OCI-LY1 (cell line): ENCODE measurements at regions not wholly inside any gene's neighbourhood (a gene's known extent, or its start where the extent isn't known, plus 50 kb on each side); places are given as distances from the start of the nearest gene placed in this dataset.

Source experiments
- H2AFZ ChIP-seq: fragments of 200-600 bp; sonication (generic), shearing (Covaris generic); 2 replicates; pipeline ENCODE4 v1.6.0; 2014; ENCODE audit warnings: antibody characterized with exemption, mild to moderate bottlenecking, low read length
- H3F3A ChIP-seq: fragments of 200-600 bp; sonication (generic), shearing (Covaris generic); 2 replicates; pipeline ENCODE4 v1.6.0; 2014; ENCODE audit warnings: mild to moderate bottlenecking, antibody characterized with exemption, low read length, moderate library complexity; ENCODE audit not compliant: insufficient read depth
- H3K27ac ChIP-seq: fragments of 200-600 bp; sonication (generic); 2 replicates; pipeline ENCODE4 v1.5.1; 2014; ENCODE audit warnings: low read length, mixed run types, mild to moderate bottlenecking, low read depth; ENCODE audit not compliant: poor library complexity, severe bottlenecking
- H3K27me3 ChIP-seq: fragments of 200-600 bp; sonication (generic); 2 replicates; pipeline ENCODE4 v1.6.0; 2014; ENCODE audit warnings: antibody characterized with exemption, mild to moderate bottlenecking, low read length, moderate library complexity; ENCODE audit not compliant: insufficient read depth
- H3K36me3 ChIP-seq: fragments of 200-600 bp; sonication (generic); 2 replicates; pipeline ENCODE4 v1.6.1; 2014; ENCODE audit warnings: mild to moderate bottlenecking, antibody characterized with exemption, low read length, moderate library complexity, mixed read lengths; ENCODE audit not compliant: insufficient read depth
- H3K4me1 ChIP-seq: fragments of 200-600 bp; sonication (generic); 2 replicates; pipeline ENCODE4 v1.5.1; 2014; ENCODE audit warnings: mild to moderate bottlenecking, low read length, moderate library complexity; ENCODE audit not compliant: insufficient read depth, severe bottlenecking
- H3K4me2 ChIP-seq: fragments of 200-600 bp; sonication (generic), shearing (Covaris generic); 2 replicates; pipeline ENCODE4 v1.6.1; 2014; ENCODE audit warnings: low read length
- H3K4me3 ChIP-seq: fragments of 200-600 bp; sonication (generic); 2 replicates; pipeline ENCODE4 v1.5.1; 2014; ENCODE audit warnings: low read length, low read depth, mild to moderate bottlenecking, mixed read lengths; ENCODE audit not compliant: poor library complexity, severe bottlenecking
- H3K79me2 ChIP-seq: fragments of 200-600 bp; shearing (Covaris generic); 2 replicates; pipeline ENCODE4 v1.6.1; 2016; ENCODE audit warnings: mixed run types, low read length, mixed read lengths; ENCODE audit not compliant: insufficient read depth
- H3K9ac ChIP-seq: fragments of 200-600 bp; sonication (generic), shearing (Covaris generic); 2 replicates; pipeline ENCODE4 v1.6.1; 2014; ENCODE audit warnings: mild to moderate bottlenecking, low read length, mixed read lengths
- H3K9me2 ChIP-seq: fragments of 200-600 bp; sonication (generic), shearing (Covaris generic); 2 replicates; pipeline ENCODE4 v1.6.1; 2014; ENCODE audit warnings: low read depth, mild to moderate bottlenecking, low read length, mixed read lengths
- H3K9me3 ChIP-seq: fragments of 200-600 bp; shearing (Covaris generic); 2 replicates; pipeline ENCODE4 v1.6.1; 2014; ENCODE audit warnings: low read length, mixed read lengths
- H4K20me1 ChIP-seq: fragments of 200-600 bp; sonication (generic), shearing (Covaris generic); 2 replicates; pipeline ENCODE4 v1.6.0; 2016; ENCODE audit warnings: mild to moderate bottlenecking, low read length; ENCODE audit not compliant: insufficient read depth
- EZH2 ChIP-seq: fragments of 200-600 bp; sonication (generic), shearing (Covaris generic); IDR thresholded peaks from 2 replicates; pipeline ENCODE4 v1.8.0; 2017; ENCODE audit warnings: borderline replicate concordance, mixed run types, mild to moderate bottlenecking, antibody characterized with exemption, low read length, moderate library complexity, mixed read lengths
- TF ChIP-seq, protein P1 (sequence below): fragments of 200-600 bp; sonication (generic), shearing (Covaris generic); IDR thresholded peaks from 2 replicates; pipeline ENCODE4 v1.5.1; 2017; ENCODE audit warnings: mild to moderate bottlenecking, antibody characterized with exemption, low read length, moderate library complexity, mixed read lengths

DNA sequence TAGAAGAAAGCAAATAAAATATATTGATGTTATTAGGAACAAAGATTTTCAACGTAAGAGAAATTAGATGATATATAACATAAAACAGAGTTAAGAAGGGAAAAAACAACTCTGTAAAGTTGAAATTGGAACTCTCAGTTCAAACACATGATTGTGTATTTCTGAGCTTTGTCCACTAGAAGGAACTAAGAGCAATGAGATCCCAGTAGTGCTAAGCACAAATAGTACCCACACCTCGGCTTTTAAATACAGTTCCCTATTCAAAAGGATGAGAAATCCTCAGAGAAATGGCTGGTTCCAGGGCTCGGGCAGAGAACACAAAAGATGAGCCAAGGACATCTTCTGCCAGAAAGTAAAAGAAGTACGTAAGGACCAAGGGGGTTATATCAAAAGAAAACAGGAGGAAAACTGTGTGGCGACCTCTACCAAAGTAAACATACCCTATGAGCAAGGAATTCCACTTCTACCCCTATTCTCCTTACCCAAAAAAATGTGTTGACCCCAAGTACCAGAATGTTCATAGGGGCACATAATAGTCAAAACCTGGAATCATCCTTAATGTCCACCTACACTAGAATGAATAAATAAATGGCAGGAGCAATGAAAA, 96.6 kb downstream of the SPTSSA start:
- Histone ChIP-seq H2AFZ (no peak overlapping the region), H3F3A (no peaks in the 10 kb centered on the region), H3K4me3 (no peak overlapping the region), H3K79me2 (no peaks in the 10 kb centered on the region), H3K27ac (no peak overlapping the region), H4K20me1 (no peaks in the 10 kb centered on the region), H3K36me3 (no peaks in the 10 kb centered on the region), H3K9me2 (no peaks in the 10 kb centered on the region), H3K4me1 (no peaks in the 10 kb centered on the region), H3K27me3 (peaks cover 5% of the 10 kb centered on the region; the same call in 1 of the 2 replicates), H3K9me3 (no peaks in the 10 kb centered on the region), H3K9ac (no peak overlapping the region), H3K4me2 (no peak overlapping the region)
- TF ChIP-seq, protein P1, sequence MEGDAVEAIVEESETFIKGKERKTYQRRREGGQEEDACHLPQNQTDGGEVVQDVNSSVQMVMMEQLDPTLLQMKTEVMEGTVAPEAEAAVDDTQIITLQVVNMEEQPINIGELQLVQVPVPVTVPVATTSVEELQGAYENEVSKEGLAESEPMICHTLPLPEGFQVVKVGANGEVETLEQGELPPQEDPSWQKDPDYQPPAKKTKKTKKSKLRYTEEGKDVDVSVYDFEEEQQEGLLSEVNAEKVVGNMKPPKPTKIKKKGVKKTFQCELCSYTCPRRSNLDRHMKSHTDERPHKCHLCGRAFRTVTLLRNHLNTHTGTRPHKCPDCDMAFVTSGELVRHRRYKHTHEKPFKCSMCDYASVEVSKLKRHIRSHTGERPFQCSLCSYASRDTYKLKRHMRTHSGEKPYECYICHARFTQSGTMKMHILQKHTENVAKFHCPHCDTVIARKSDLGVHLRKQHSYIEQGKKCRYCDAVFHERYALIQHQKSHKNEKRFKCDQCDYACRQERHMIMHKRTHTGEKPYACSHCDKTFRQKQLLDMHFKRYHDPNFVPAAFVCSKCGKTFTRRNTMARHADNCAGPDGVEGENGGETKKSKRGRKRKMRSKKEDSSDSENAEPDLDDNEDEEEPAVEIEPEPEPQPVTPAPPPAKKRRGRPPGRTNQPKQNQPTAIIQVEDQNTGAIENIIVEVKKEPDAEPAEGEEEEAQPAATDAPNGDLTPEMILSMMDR = peak; percentile 17; the same call in 1 of the 2 replicates
- TF ChIP-seq EZH2 = no peak

DNA sequence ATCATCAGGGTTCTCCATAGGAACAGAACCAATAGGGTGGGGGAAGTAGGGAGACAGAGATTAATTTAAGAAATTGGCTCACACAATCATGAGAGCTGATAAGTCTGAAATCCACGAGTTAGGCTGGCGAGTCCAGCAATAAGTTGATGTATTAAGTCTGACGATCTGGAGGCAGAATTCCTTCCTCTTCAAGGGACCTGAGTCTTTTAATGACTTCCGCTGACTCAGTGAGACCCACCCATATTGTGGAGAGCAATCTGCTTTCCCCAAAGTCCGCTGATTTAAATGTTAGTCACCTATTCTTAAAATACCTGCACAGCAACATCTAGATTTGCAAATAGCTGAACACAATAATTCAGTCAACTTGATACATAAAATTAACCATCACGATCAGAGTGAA, 97.8 kb downstream of the SPTSSA start:
- H3K79me2 ChIP-seq = no peaks in the 10 kb centered on the region
- H2AFZ ChIP-seq = no peak overlapping the region
- TF ChIP-seq, protein P1 = no peak
- TF ChIP-seq EZH2 = no peak
- H3K4me1 ChIP-seq = no peaks in the 10 kb centered on the region
- H3K4me2 ChIP-seq = no peak overlapping the region
- no peaks in the 10 kb centered on the region for H3K9me2 ChIP-seq
- no peaks in the 10 kb centered on the region for H3K36me3 ChIP-seq
- H3F3A ChIP-seq = no peaks in the 10 kb centered on the region
- no peak overlapping the region for H3K4me3 ChIP-seq
- no peaks in the 10 kb centered on the region for H4K20me1 ChIP-seq
- H3K9me3 ChIP-seq = no peaks in the 10 kb centered on the region
- H3K27me3 ChIP-seq = peaks cover 5% of the 10 kb centered on the region; the same call in 1 of the 2 replicates
- no peak overlapping the region for H3K27ac ChIP-seq
- H3K9ac ChIP-seq = no peak overlapping the region

DNA sequence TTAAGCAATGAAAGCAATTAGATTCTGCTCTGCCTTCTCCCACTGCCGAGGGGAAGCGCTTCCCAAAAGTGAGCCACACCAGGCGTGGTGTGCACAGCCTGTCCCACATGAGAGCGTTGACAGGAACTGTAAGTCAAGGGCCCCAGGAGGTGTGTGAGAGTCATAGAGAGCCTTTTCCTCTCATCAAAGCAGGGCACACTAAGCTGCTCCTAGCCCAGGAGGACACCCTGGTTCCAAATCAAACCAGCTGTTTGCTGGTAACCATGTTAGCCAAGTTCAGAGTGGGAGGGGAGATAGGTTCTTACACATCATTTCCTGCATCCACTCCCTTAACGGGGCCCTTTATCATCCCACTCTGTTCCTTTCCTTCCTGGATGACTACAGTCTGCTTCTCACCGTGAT, 98.3 kb downstream of the SPTSSA start:
- no peaks in the 10 kb centered on the region for H3K79me2 ChIP-seq
- H3K9ac ChIP-seq = no peak overlapping the region
- no peaks in the 10 kb centered on the region for H3K9me2 ChIP-seq

More for the DNA sequence above, 98.3 kb downstream of the SPTSSA start:
- Histone ChIP-seq H3K4me3 (no peak overlapping the region), H3K27me3 (peaks cover 5% of the 10 kb centered on the region; the same call in 1 of the 2 replicates), H2AFZ (no peak overlapping the region), H4K20me1 (no peaks in the 10 kb centered on the region), H3K9me3 (no peaks in the 10 kb centered on the region), H3K4me1 (no peaks in the 10 kb centered on the region), H3F3A (no peaks in the 10 kb centered on the region), H3K27ac (no peak overlapping the region), H3K4me2 (no peak overlapping the region), H3K36me3 (no peaks in the 10 kb centered on the region)
- TF ChIP-seq, protein P1 = no peak
- no peak for TF ChIP-seq EZH2
